SK-N-SH (cell line): ENCODE measurements at regions not wholly inside any gene's neighbourhood (a gene's known extent, or its start where the extent isn't known, plus 50 kb on each side); places are given as distances from the start of the nearest gene placed in this dataset.

ENCODE experiments used
- CHD2 ChIP-seq: fragments of 150-350 bp; IDR thresholded peaks from 2 replicates; pipeline ENCODE4 v1.6.1; 2018; ENCODE audit warnings: low read length; ENCODE audit not compliant: partially characterized antibody
- EZH2phosphoT487 ChIP-seq: fragments of 200-600 bp; sonication (generic); IDR thresholded peaks from 2 replicates; pipeline ENCODE4 v1.6.1; 2017; ENCODE audit warnings: low read depth, mixed run types, mild to moderate bottlenecking, antibody characterized with exemption, moderate library complexity, borderline replicate concordance
- FOXM1 ChIP-seq: IDR thresholded peaks from 2 replicates; pipeline ENCODE4 v1.4.0; 2012; ENCODE audit warnings: low read depth, mild to moderate bottlenecking
- MXI1 ChIP-seq: IDR thresholded peaks from 2 replicates; pipeline ENCODE4 v1.6.1; 2012; ENCODE audit warnings: mild to moderate bottlenecking, low read depth, low read length, improper control_type of control experiment
- POLR2AphosphoS5 ChIP-seq: IDR thresholded peaks from 2 replicates; pipeline ENCODE4 v1.6.1; 2012; ENCODE audit warnings: low read depth, low read length
- RFX5 ChIP-seq: IDR thresholded peaks from 2 replicates; pipeline ENCODE4 v1.6.1; 2012; ENCODE audit warnings: mild to moderate bottlenecking, improper control_type of control experiment, low read length
- TAF1 ChIP-seq: IDR thresholded peaks from 2 replicates; pipeline ENCODE4 v1.6.1; 2012; ENCODE audit warnings: low read depth, mild to moderate bottlenecking, low read length, moderate library complexity, borderline replicate concordance
- TF ChIP-seq, protein P1 (sequence below): fragments of 200-600 bp; sonication (generic); IDR thresholded peaks from 2 replicates; pipeline ENCODE4 v1.6.1; 2017; ENCODE audit warnings: antibody characterized with exemption, mild to moderate bottlenecking, moderate library complexity

DNA sequence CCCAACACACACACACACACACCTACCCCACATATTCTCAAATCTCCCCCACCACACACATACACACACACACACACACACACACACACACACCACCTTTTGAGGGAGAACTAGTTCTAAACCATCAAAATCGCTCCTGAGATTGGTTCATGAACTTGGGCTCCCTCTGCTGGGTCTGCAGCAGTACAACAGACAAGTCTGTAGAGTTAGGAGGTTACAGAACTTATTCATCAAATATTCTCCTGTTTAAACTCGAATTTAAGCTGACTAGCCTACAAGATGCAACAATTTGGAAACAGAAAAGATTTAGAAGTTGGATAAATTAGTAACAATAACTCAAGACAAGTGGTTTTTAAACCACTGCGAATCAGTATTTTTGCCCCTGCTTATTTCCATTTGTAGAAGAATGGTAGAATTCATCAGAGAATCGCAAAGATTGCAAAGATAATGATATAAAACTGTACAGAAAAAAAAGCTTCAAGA is 136.4 kb upstream of the USP15 start:
- TF ChIP-seq TAF1 (no peak), CHD2 (no peak), MXI1 (no peak), POLR2AphosphoS5 (no peak), RFX5 (no peak), FOXM1 (no peak), EZH2phosphoT487 (no peak)
- TF ChIP-seq, protein P1, sequence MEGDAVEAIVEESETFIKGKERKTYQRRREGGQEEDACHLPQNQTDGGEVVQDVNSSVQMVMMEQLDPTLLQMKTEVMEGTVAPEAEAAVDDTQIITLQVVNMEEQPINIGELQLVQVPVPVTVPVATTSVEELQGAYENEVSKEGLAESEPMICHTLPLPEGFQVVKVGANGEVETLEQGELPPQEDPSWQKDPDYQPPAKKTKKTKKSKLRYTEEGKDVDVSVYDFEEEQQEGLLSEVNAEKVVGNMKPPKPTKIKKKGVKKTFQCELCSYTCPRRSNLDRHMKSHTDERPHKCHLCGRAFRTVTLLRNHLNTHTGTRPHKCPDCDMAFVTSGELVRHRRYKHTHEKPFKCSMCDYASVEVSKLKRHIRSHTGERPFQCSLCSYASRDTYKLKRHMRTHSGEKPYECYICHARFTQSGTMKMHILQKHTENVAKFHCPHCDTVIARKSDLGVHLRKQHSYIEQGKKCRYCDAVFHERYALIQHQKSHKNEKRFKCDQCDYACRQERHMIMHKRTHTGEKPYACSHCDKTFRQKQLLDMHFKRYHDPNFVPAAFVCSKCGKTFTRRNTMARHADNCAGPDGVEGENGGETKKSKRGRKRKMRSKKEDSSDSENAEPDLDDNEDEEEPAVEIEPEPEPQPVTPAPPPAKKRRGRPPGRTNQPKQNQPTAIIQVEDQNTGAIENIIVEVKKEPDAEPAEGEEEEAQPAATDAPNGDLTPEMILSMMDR = peak; percentile 79
